IMR-90 (cell line): ENCODE measurements at regions not wholly inside any gene's neighbourhood (a gene's known extent, or its start where the extent isn't known, plus 50 kb on each side); places are given as distances from the start of the nearest gene placed in this dataset.

Experiments used
- BHLHE40 ChIP-seq: fragments of 150-350 bp; IDR thresholded peaks from 2 replicates; pipeline ENCODE4 v1.6.1; 2016; ENCODE audit warnings: mild to moderate bottlenecking, low read depth, low read length
- CEBPB ChIP-seq: IDR thresholded peaks from 2 replicates; pipeline ENCODE4 v1.6.1; 2012; ENCODE audit warnings: low read depth, low read length, improper control_type of control experiment
- CHD1 ChIP-seq: IDR thresholded peaks from 2 replicates; pipeline ENCODE4 v1.6.1; 2012; ENCODE audit warnings: low read depth, low read length, improper control_type of control experiment
- ELK1 ChIP-seq: fragments of 150-350 bp; IDR thresholded peaks from 2 replicates; pipeline ENCODE4 v1.6.1; 2016; ENCODE audit warnings: low read depth, mild to moderate bottlenecking, low read length, moderate library complexity, borderline replicate concordance
- MAFK ChIP-seq: IDR thresholded peaks from 2 replicates; pipeline ENCODE4 v1.6.1; 2012; ENCODE audit warnings: low read depth, low read length, improper control_type of control experiment
- NFE2L2 ChIP-seq: fragments of 150-350 bp; IDR thresholded peaks from 2 replicates; pipeline ENCODE4 v1.6.1; 2016; ENCODE audit warnings: low read depth, mild to moderate bottlenecking, low read length
- POLR2A ChIP-seq: IDR thresholded peaks from 2 replicates; pipeline ENCODE4 v1.6.1; 2012; ENCODE audit warnings: mild to moderate bottlenecking, low read depth, low read length
- RAD21 ChIP-seq: IDR thresholded peaks from 2 replicates; pipeline ENCODE4 v1.6.1; 2012; ENCODE audit warnings: low read length, improper control_type of control experiment
- RCOR1 ChIP-seq: IDR thresholded peaks from 2 replicates; pipeline ENCODE4 v1.6.1; 2012; ENCODE audit warnings: mild to moderate bottlenecking, low read length, improper control_type of control experiment; ENCODE audit not compliant: insufficient replicate concordance
- RFX5 ChIP-seq: IDR thresholded peaks from 2 replicates; pipeline ENCODE4 v1.8.0; 2012; ENCODE audit warnings: low read depth, mild to moderate bottlenecking, low read length, moderate library complexity
- SMC3 ChIP-seq: fragments of 150-350 bp; IDR thresholded peaks from 2 replicates; pipeline ENCODE4 v1.6.1; 2016; ENCODE audit warnings: low read depth, mild to moderate bottlenecking, antibody characterized with exemption, low read length, moderate library complexity
- USF2 ChIP-seq: fragments of 150-350 bp; IDR thresholded peaks from 2 replicates; pipeline ENCODE4 v1.6.1; 2017; ENCODE audit warnings: mild to moderate bottlenecking, antibody characterized with exemption, low read length, low read depth
- TF ChIP-seq, protein P1 (sequence below): conservative IDR thresholded peaks from 2 replicates; pipeline ENCODE4 v1.5.1; 2012; ENCODE audit warnings: mild to moderate bottlenecking, low read depth, low read length, improper control_type of control experiment

DNA sequence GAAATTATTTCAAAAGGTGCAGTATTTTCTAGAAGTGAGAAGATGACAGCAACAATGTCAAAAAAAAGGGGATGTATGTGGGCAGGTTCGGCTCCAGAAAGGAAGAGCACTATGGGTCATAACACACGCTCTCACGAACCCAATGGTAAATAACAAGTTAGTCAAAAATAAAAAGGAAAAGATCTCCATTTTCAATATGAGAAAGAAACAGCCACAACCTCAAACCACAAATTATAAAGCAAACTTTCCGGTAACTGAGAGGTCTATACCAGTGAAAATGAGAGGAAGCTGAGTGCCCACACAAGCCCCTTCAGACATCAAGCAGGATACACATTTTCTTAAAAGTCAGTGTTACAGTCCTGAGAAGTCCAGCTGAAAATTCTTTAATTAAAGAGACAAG is 398.5 kb upstream of the RPS23 start:
- TF ChIP-seq, protein P1, sequence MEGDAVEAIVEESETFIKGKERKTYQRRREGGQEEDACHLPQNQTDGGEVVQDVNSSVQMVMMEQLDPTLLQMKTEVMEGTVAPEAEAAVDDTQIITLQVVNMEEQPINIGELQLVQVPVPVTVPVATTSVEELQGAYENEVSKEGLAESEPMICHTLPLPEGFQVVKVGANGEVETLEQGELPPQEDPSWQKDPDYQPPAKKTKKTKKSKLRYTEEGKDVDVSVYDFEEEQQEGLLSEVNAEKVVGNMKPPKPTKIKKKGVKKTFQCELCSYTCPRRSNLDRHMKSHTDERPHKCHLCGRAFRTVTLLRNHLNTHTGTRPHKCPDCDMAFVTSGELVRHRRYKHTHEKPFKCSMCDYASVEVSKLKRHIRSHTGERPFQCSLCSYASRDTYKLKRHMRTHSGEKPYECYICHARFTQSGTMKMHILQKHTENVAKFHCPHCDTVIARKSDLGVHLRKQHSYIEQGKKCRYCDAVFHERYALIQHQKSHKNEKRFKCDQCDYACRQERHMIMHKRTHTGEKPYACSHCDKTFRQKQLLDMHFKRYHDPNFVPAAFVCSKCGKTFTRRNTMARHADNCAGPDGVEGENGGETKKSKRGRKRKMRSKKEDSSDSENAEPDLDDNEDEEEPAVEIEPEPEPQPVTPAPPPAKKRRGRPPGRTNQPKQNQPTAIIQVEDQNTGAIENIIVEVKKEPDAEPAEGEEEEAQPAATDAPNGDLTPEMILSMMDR = no peak
- TF ChIP-seq CEBPB (no peak), POLR2A (no peak), BHLHE40 (no peak), USF2 (no peak), CHD1 (no peak), SMC3 (no peak), MAFK (no peak), RCOR1 (no peak), RAD21 (no peak), NFE2L2 (no peak), RFX5 (no peak), ELK1 (no peak)
